Adrenal gland (tissue), 5 donors: ENCODE measurements at regions not wholly inside any gene's neighbourhood (a gene's known extent, or its start where the extent isn't known, plus 50 kb on each side); places are given as distances from the start of the nearest gene placed in this dataset.

Experiments
- POLR2A ChIP-seq, 2 donors: fragments of 450-650 bp; IDR thresholded peaks; one replicate each; pipeline ENCODE4 v1.6.1; 2017; ENCODE audit warnings: antibody characterized with exemption in 2 of 2, mild to moderate bottlenecking in 2 of 2, moderate library complexity in 1 of 2
- TF ChIP-seq, protein P1 (sequence below), 6 experiments: fragments of 450-650 bp in 4 of 6; fragments of 200-600 bp in 2 of 6; sonication (generic) in 1 of 6; IDR thresholded peaks; 1 replicate in 5 of 6; 2 replicates in 1 of 6; pipeline versions ENCODE4 v1.5.1 to v1.8.0; 2016 to 2021; ENCODE audit warnings: antibody characterized with exemption in 6 of 6, mild to moderate bottlenecking in 2 of 6, moderate library complexity in 1 of 6
- donor health status: DM: no; HTN: no; CAD: no.

GRCh38 chr5:3050863-3051262 is 299.4 kb upstream of the IRX2 start:
- TF ChIP-seq, protein P1, sequence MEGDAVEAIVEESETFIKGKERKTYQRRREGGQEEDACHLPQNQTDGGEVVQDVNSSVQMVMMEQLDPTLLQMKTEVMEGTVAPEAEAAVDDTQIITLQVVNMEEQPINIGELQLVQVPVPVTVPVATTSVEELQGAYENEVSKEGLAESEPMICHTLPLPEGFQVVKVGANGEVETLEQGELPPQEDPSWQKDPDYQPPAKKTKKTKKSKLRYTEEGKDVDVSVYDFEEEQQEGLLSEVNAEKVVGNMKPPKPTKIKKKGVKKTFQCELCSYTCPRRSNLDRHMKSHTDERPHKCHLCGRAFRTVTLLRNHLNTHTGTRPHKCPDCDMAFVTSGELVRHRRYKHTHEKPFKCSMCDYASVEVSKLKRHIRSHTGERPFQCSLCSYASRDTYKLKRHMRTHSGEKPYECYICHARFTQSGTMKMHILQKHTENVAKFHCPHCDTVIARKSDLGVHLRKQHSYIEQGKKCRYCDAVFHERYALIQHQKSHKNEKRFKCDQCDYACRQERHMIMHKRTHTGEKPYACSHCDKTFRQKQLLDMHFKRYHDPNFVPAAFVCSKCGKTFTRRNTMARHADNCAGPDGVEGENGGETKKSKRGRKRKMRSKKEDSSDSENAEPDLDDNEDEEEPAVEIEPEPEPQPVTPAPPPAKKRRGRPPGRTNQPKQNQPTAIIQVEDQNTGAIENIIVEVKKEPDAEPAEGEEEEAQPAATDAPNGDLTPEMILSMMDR (IDR thresholded peaks at IDR 0.05), result no peak
- no peak for TF ChIP-seq POLR2A (IDR thresholded peaks at IDR 0.05)
